Hematopoietic multipotent progenitor cell treated with erythropoietin and hydrocortisone succinate and interleukin-3 and kit ligand, for 4 days (in vitro differentiated cells): ENCODE measurements at regions not wholly inside any gene's neighbourhood (a gene's known extent, or its start where the extent isn't known, plus 50 kb on each side); places are given as distances from the start of the nearest gene placed in this dataset.

Source experiments
- DNase-seq: peaks from one replicate; pipeline ENCODE4 v3.0.0-alpha.2; 2015

- DNase-seq: peak; percentile 93
Observed at GRCh38 chr7:50962962-50963374, 180.3 kb upstream of the GRB10 start.

GRCh38 chr7:50962281-50962883 is 179.7 kb upstream of the GRB10 start:
- peak; percentile 9 for DNase-seq

GRCh38 chr7:50960621-50961310 is 178.1 kb upstream of the GRB10 start:
- no peak for DNase-seq

- no peak for DNase-seq
Observed at GRCh38 chr7:50959991-50960390, 177.3 kb upstream of the GRB10 start.

GRCh38 chr7:50959560-50959959 is 176.9 kb upstream of the GRB10 start:
- no peak for DNase-seq

GRCh38 chr7:50957855-50958254 is 175.2 kb upstream of the GRB10 start:
- DNase-seq: no peak

GRCh38 chr7:50957431-50957830 is 174.7 kb upstream of the GRB10 start:
- no peak for DNase-seq

- DNase-seq: no peak
Observed at GRCh38 chr7:50956522-50957155, 173.9 kb upstream of the GRB10 start.

- DNase-seq: peak; percentile 20
Observed at GRCh38 chr7:50954716-50955115, 172.0 kb upstream of the GRB10 start.

- no peak for DNase-seq
Observed at GRCh38 chr7:50954245-50954644, 171.5 kb upstream of the GRB10 start.

GRCh38 chr7:50953820-50954219 is 171.1 kb upstream of the GRB10 start:
- peak; percentile 15 for DNase-seq

GRCh38 chr7:50953303-50953702 is 170.6 kb upstream of the GRB10 start:
- no peak for DNase-seq

GRCh38 chr7:50952544-50952943 is 169.8 kb upstream of the GRB10 start:
- DNase-seq: no peak

GRCh38 chr7:50952120-50952519 is 169.4 kb upstream of the GRB10 start:
- no peak for DNase-seq

- no peak for DNase-seq
Observed at GRCh38 chr7:50943482-50943881, 160.8 kb upstream of the GRB10 start.

- no peak for DNase-seq
Observed at GRCh38 chr7:50941525-50941924, 158.8 kb upstream of the GRB10 start.

GRCh38 chr7:50940621-50941020 is 157.9 kb upstream of the GRB10 start:
- no peak for DNase-seq

- no peak for DNase-seq
Observed at GRCh38 chr7:50939021-50939420, 156.3 kb upstream of the GRB10 start.

GRCh38 chr7:50937727-50938126 is 155.0 kb upstream of the GRB10 start:
- DNase-seq: no peak

GRCh38 chr7:50926049-50926448 is 143.4 kb upstream of the GRB10 start:
- DNase-seq: no peak

GRCh38 chr7:50923476-50923875 is 140.8 kb upstream of the GRB10 start:
- peak; percentile 75 for DNase-seq

- no peak for DNase-seq
Observed at GRCh38 chr7:50921114-50921813, 138.6 kb upstream of the GRB10 start.

- DNase-seq: no peak
Observed at GRCh38 chr7:50920031-50920635, 137.4 kb upstream of the GRB10 start.
